PC-9 (cell line): ENCODE measurements at regions not wholly inside any gene's neighbourhood (a gene's known extent, or its start where the extent isn't known, plus 50 kb on each side); places are given as distances from the start of the nearest gene placed in this dataset.

Source experiments
- BruUV-seq: library from RNA; stranded (reverse); fragments of 400-500 nt; replicated peaks from 2 replicates; lab custom pipeline; 2021; lab: Mats Ljungman, UMichigan
- CTCF ChIA-PET: fragments of 300-600 bp; sonication (Branson Sonifier 250); formaldehyde crosslinking; loops from one replicate; lab custom pipeline; 2022; ENCODE audit warnings: antibody characterized with exemption; lab: Charles Lee
- POLR2A ChIA-PET: fragments of 300-600 bp; sonication (Branson Sonifier 250); formaldehyde crosslinking; loops from one replicate; lab custom pipeline; 2022; ENCODE audit warnings: antibody characterized with exemption; ENCODE audit not compliant: unreplicated experiment; lab: Charles Lee
- DNase-seq, 2 experiments: peaks; one replicate each; pipeline versions ENCODE4 v3.0.0 to v3.0.0-alpha.2; 2015 to 2022; ENCODE audit warnings: mixed read lengths in 1 of 2
- H2AFZ ChIP-seq: fragments of 200-600 bp; sonication (generic); 2 replicates; pipeline ENCODE4 v1.8.1; 2017; ENCODE audit warnings: antibody characterized with exemption
- H3F3A ChIP-seq: fragments of 200-600 bp; sonication (generic); 2 replicates; pipeline ENCODE4 v1.8.1; 2017; ENCODE audit warnings: antibody characterized with exemption, mild to moderate bottlenecking, low read depth; ENCODE audit not compliant: insufficient read depth
- H3K27ac ChIP-seq: fragments of 200-600 bp; sonication (generic); 2 replicates; pipeline ENCODE4 v1.6.1; 2016; ENCODE audit warnings: mixed run types
- H3K27me3 ChIP-seq: fragments of 200-600 bp; sonication (generic); 2 replicates; pipeline ENCODE4 v1.6.1; 2016; ENCODE audit warnings: low read depth, mixed run types; ENCODE audit not compliant: insufficient read depth
- H3K36me3 ChIP-seq: fragments of 200-600 bp; sonication (generic); 2 replicates; pipeline ENCODE4 v1.6.1; 2016; ENCODE audit warnings: low read depth, mixed run types
- H3K4me1 ChIP-seq: fragments of 200-600 bp; sonication (generic); replicated peaks from 2 replicates; pipeline ENCODE4 v1.6.1; 2016; ENCODE audit warnings: mixed run types; ENCODE audit not compliant: insufficient read depth
- H3K4me2 ChIP-seq: fragments of 200-600 bp; sonication (generic); 2 replicates; pipeline ENCODE4 v1.6.1; 2017; ENCODE audit warnings: mixed run types
- H3K4me3 ChIP-seq: fragments of 200-600 bp; sonication (generic); 2 replicates; pipeline ENCODE4 v1.6.1; 2016; ENCODE audit warnings: mixed run types
- H3K79me2 ChIP-seq: fragments of 200-600 bp; sonication (generic); 2 replicates; pipeline ENCODE4 v1.6.1; 2017; ENCODE audit warnings: low read depth, mixed run types
- H3K9me2 ChIP-seq: fragments of 200-600 bp; sonication (generic); 2 replicates; pipeline ENCODE4 v1.8.1; 2017; ENCODE audit warnings: mild to moderate bottlenecking; ENCODE audit not compliant: insufficient read depth
- H3K9me3 ChIP-seq: fragments of 200-600 bp; sonication (generic); 2 replicates; pipeline ENCODE4 v1.8.1; 2016; ENCODE audit warnings: low read depth; ENCODE audit not compliant: insufficient read depth
- H4K20me1 ChIP-seq: fragments of 200-600 bp; sonication (generic); 2 replicates; pipeline ENCODE4 v1.8.1; 2017; ENCODE audit not compliant: insufficient read depth
- EZH2 ChIP-seq: fragments of 200-600 bp; sonication (generic); IDR thresholded peaks from 2 replicates; pipeline ENCODE4 v1.8.0; 2017; ENCODE audit warnings: antibody characterized with exemption, low read depth
- intact Hi-C: fragments of 100-400 bp; cut with micrococcal nuclease; formaldehyde crosslinking; loops from one replicate; pipeline ENCODE4 v1.10.0; 2022; ENCODE audit not compliant: unreplicated experiment
- TF ChIP-seq, protein P1 (sequence below): fragments of 200-600 bp; sonication (generic); conservative IDR thresholded peaks from 2 replicates; pipeline ENCODE4 v1.6.1; 2017; ENCODE audit warnings: mixed run types, antibody characterized with exemption, mild to moderate bottlenecking, moderate library complexity

DNA sequence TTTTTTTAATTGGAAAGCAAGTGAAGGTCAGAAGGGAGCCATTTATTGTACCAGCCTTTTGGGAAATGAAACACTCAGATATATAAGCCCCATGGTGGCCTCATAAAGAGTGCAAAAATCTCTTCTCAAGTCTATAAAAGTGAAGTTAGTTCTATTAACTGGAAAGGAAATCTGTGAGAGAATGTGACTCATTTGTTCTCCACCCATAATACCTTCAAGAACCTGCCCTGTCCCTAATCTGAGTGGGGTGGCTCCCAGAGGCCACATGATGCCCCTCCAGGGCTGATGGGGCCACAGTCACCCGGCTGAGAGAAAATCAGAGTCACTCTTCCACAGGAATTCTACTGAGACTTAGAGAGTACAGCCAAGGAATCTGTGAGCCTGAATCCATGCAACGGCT, 65.8 kb upstream of the SERP2 start:
- no peaks in the 10 kb centered on the region for H4K20me1 ChIP-seq
- ChIA-PET CTCF (interaction anchor here (0.6 kb wide), 2 partner anchors 152 to 175 kb away, joined by 3 to 4 read pairs; no protein-coding TSS in a partner anchor), POLR2A (interaction anchor here (0.7 kb wide), 1 partner anchor 63 kb away, joined by 13 read pairs; no protein-coding TSS in a partner anchor)
- no peak for TF ChIP-seq EZH2
- TF ChIP-seq, protein P1, sequence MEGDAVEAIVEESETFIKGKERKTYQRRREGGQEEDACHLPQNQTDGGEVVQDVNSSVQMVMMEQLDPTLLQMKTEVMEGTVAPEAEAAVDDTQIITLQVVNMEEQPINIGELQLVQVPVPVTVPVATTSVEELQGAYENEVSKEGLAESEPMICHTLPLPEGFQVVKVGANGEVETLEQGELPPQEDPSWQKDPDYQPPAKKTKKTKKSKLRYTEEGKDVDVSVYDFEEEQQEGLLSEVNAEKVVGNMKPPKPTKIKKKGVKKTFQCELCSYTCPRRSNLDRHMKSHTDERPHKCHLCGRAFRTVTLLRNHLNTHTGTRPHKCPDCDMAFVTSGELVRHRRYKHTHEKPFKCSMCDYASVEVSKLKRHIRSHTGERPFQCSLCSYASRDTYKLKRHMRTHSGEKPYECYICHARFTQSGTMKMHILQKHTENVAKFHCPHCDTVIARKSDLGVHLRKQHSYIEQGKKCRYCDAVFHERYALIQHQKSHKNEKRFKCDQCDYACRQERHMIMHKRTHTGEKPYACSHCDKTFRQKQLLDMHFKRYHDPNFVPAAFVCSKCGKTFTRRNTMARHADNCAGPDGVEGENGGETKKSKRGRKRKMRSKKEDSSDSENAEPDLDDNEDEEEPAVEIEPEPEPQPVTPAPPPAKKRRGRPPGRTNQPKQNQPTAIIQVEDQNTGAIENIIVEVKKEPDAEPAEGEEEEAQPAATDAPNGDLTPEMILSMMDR = no peak
- no peaks in the 10 kb centered on the region for H3K9me2 ChIP-seq
- H3K4me1 ChIP-seq = peaks cover 82% of the 10 kb centered on the region
- H3K79me2 ChIP-seq = no peaks in the 10 kb centered on the region
- intact Hi-C loops = loop anchor here (2.0 to 5.0 kb wide), 2 partner anchors 36 to 71 kb away; no protein-coding TSS in a partner anchor
- peak overlapping the region; percentile 100 for H3K27ac ChIP-seq
- BruUV-seq = no TSS peak
- peak overlapping the region; percentile 88 for H3K4me2 ChIP-seq
- H2AFZ ChIP-seq = no peak overlapping the region
- no peaks in the 10 kb centered on the region for H3K27me3 ChIP-seq
- peak; percentile 27 to 39 for DNase-seq
- peaks cover 48% of the 10 kb centered on the region for H3F3A ChIP-seq
- no peaks in the 10 kb centered on the region for H3K36me3 ChIP-seq
- no peaks in the 10 kb centered on the region for H3K9me3 ChIP-seq
- no peak overlapping the region for H3K4me3 ChIP-seq

DNA sequence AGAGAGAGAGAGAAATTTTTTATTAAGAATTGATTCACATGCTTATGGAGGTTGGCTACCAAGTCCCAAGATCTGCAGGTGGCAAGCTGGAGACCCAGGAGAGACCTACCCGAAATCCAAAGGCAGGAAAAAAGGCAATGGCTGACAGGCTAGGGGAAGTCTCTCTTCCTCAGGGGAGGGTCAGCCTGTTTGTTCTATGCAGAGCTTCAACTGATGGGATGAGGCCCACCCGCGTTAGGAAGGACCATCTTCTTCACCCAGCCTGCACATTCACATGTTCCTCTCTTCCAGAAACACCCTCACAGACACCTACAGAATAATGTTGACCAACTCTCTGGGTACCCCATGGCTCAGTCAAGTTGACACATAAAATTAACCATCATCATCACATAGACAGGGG, 65.3 kb upstream of the SERP2 start:
- POLR2A ChIA-PET = interaction anchor here (0.6 kb wide), 1 partner anchor 40 kb away, joined by 4 read pairs; no protein-coding TSS in a partner anchor
- CTCF ChIA-PET = no interaction called here
- H3K4me3 ChIP-seq = no peak overlapping the region

DNA sequence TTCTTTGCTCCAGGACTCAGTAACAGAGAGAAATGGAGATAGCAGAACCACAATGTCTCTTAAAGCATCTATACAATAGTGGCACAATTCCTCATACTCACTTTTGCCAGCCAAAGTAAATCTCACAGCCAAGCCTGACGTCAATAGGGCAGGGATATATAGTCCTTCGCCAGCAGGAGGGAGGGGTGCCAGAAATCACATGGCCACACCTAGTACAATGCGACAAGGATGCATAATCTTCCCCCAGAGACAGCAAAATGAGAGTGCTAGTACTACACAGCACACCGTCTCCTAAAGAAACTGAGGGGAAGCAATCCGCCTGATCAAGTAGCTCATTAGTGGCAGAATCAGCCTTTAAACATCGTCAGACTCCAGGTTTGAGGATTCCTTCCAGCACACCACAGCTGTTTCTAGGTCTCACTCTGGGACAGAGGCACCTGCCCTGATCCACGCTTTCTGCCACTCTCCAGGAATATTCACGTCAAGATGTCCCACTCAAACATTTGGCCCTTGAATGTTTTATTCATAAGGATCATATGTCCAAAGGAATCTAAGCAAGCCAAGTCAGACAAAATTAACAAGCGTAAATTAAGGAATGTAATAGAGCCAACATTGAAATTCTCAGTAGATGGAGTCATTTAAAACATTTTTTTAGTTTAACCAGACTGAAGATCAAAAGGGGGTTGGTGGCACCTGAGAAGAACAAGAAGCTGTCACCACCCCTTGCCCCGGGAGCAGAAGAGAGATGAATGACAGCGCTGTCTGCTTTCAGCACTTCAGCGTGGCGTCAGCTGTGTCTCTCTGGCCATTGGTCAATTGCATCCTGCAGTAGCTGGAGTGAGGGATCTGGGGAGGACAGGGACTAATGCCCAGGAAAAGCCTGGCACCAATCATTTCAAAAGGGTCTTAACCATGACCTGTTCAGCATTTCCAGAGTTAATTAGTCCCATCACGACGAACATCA, 63.5 kb upstream of the SERP2 start:
- peaks cover 97% of the 10 kb centered on the region for H3K4me1 ChIP-seq
- no peaks in the 10 kb centered on the region for H3K9me3 ChIP-seq
- ChIA-PET POLR2A (interaction anchor here (0.5 to 0.7 kb wide), 3 partner anchors 24 to 127 kb away, joined by 4 to 16 read pairs (median 8); no protein-coding TSS in a partner anchor), CTCF (no interaction called here)
- no peak overlapping the region for H2AFZ ChIP-seq
- H3K27ac ChIP-seq = peak overlapping the region; percentile 99
- intact Hi-C loops = loop anchor here (5.0 kb wide), 2 partner anchors 38 to 168 kb away; no protein-coding TSS in a partner anchor
- H3K4me3 ChIP-seq = no peak overlapping the region
- H3K36me3 ChIP-seq = no peaks in the 10 kb centered on the region
- peaks cover 63% of the 10 kb centered on the region for H3F3A ChIP-seq
- BruUV-seq = no TSS peak
- peak overlapping the region; percentile 40 for H3K4me2 ChIP-seq
- no peaks in the 10 kb centered on the region for H4K20me1 ChIP-seq
- no peak for TF ChIP-seq EZH2
- TF ChIP-seq, protein P1 = no peak
- no peak for DNase-seq
- H3K79me2 ChIP-seq = no peaks in the 10 kb centered on the region
- H3K9me2 ChIP-seq = no peaks in the 10 kb centered on the region
- H3K27me3 ChIP-seq = no peaks in the 10 kb centered on the region

More for the DNA sequence above, 65.3 kb upstream of the SERP2 start:
- intact Hi-C loops = loop anchor here (5.0 kb wide), 1 partner anchor 36 kb away; no protein-coding TSS in a partner anchor
- Histone ChIP-seq H3K9me3 (no peaks in the 10 kb centered on the region), H3K27ac (no peak overlapping the region; the same call in 1 of the 2 replicates), H4K20me1 (no peaks in the 10 kb centered on the region), H3K4me1 (peaks cover 87% of the 10 kb centered on the region), H3K79me2 (no peaks in the 10 kb centered on the region), H3K4me2 (no peak overlapping the region), H3K36me3 (no peaks in the 10 kb centered on the region), H3F3A (peaks cover 52% of the 10 kb centered on the region), H3K27me3 (no peaks in the 10 kb centered on the region), H3K9me2 (no peaks in the 10 kb centered on the region), H2AFZ (no peak overlapping the region)
- no TSS peak for BruUV-seq
- no peak for DNase-seq
- no peak for TF ChIP-seq EZH2
- TF ChIP-seq, protein P1 = no peak
